ENCODE measurements at regions not wholly inside any gene's neighbourhood (a gene's known extent, or its start where the extent isn't known, plus 50 kb on each side); places are given as distances from the start of the nearest gene placed in this dataset.
A peak's percentile ranks its signal among the peaks of the same experiment; 100 is the strongest.

DNA sequence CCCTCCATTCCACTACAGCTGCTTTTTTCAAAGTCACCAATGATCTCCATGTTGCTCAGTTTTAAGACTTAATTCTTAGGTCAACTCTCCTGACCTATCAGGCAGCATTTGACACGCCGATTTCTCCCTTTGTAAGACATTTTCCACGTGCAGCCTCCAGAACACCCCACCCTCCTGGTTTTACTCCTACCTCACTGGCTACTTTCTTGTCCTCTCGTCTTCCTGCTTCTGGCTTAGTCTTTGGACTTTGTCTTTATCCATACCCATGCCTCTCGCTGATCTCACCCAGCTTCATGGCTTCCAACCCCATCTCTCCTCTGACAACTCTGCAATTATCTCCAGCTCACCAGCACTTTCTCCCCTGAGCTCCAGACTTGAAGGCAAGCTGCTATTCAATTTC, 99.3 kb upstream of the UMPS start:
- DNase-seq = no peak
- Histone ChIP-seq H3K9me3 (ENCODE audit: control insufficient read depth, low read length) (no peaks in the 10 kb centered on the region), H3K27ac (ENCODE audit: insufficient read depth, low read length, poor library complexity, severe bottlenecking) (no peak overlapping the region), H3K27me3 (replicated peaks; ENCODE audit: control insufficient read depth, insufficient read depth, low read length, poor library complexity, severe bottlenecking) (peaks cover 4% of the 10 kb centered on the region), H3K36me3 (ENCODE audit: control insufficient read depth, insufficient read depth, low read length) (no peaks in the 10 kb centered on the region), H3K4me1 (ENCODE audit: control insufficient read depth, insufficient read depth, low read length, poor library complexity, severe bottlenecking) (no peaks in the 10 kb centered on the region), H3K4me3 (ENCODE audit: insufficient read depth, low read depth, low read length, poor library complexity, severe bottlenecking) (no peak overlapping the region)

DNA sequence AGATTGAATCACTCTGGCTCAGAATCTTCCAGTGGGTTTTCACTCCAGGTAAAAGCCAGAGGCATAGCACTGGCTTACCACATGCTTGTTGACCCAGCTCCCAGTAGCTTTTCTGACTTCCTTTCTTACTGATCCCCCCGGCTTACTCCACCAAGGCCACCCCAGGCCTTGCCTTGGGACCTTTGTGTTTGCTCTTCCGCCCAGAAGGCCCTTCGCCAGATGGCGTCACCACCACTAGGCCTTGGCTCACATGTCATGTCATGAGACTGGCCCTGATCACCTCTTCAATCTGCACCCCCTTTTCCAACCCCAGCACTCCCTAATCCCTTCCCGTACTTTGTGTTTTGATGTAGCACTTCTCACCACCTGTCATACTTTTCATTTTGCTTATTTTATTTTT, 98.5 kb upstream of the UMPS start:
- H3K4me3 ChIP-seq (ENCODE audit: insufficient read depth, low read depth, low read length, poor library complexity, severe bottlenecking) = no peak overlapping the region
- H3K4me1 ChIP-seq (ENCODE audit: control insufficient read depth, insufficient read depth, low read length, poor library complexity, severe bottlenecking) = no peaks in the 10 kb centered on the region
- DNase-seq = no peak
- H3K36me3 ChIP-seq (ENCODE audit: control insufficient read depth, insufficient read depth, low read length) = no peaks in the 10 kb centered on the region
- H3K27ac ChIP-seq (ENCODE audit: insufficient read depth, low read length, poor library complexity, severe bottlenecking) = no peak overlapping the region
- no peaks in the 10 kb centered on the region for H3K9me3 ChIP-seq (ENCODE audit: control insufficient read depth, low read length)
- peaks cover 4% of the 10 kb centered on the region for H3K27me3 ChIP-seq (replicated peaks; ENCODE audit: control insufficient read depth, insufficient read depth, low read length, poor library complexity, severe bottlenecking)

DNA sequence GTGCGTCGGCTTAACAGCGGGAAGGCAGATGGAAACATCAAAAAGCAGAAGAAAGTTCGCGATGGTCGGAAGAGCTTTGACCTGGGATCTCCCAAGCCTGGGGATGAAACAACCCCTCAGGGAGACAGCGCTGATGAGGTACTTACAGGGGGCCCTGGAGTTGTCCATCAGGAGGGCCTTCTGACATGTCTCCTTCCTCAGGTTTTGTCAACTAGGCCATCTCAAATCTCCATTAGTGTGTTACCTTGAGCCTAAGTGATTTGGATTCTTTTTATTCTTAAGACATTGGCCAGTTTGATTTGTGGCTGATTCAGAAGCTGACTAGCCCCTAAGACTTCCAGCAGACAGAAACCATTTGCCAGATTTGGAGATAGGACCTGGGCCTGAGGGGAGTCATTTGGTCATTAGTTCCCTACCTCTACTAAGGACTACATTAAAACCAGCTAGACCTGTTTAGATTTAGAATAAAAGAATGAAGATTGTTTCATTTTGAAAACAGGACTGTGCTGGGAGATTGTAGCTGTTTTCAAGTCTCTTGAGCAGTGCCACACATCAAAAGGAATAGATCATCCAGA, 97.6 kb upstream of the UMPS start:
- Histone ChIP-seq H3K27me3 (replicated peaks; ENCODE audit: control insufficient read depth, insufficient read depth, low read length, poor library complexity, severe bottlenecking) (peaks cover 4% of the 10 kb centered on the region), H3K27ac (ENCODE audit: insufficient read depth, low read length, poor library complexity, severe bottlenecking) (no peak overlapping the region), H3K36me3 (ENCODE audit: control insufficient read depth, insufficient read depth, low read length) (no peaks in the 10 kb centered on the region), H3K9me3 (ENCODE audit: control insufficient read depth, low read length) (no peaks in the 10 kb centered on the region), H3K4me3 (ENCODE audit: insufficient read depth, low read depth, low read length, poor library complexity, severe bottlenecking) (no peak overlapping the region), H3K4me1 (ENCODE audit: control insufficient read depth, insufficient read depth, low read length, poor library complexity, severe bottlenecking) (no peaks in the 10 kb centered on the region)
- no peak for DNase-seq

DNA sequence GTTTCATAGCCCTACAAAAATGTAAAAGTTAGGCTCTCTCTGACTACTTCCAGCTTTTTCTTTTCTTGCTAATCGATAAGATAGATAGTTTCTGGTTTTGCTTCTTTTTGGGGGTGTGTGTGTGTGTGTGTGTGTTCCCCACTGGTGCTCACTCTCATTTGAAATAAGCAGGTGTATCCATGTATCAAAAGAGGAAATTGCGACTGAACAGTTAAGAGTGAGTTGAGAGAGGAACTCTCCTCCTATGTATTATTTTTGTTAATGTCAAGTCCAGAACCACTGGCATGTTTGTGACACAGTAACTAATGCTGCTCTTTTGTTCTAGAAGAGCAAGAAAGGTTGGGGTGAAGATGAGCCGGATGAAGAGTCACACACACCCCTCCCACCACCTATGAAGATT, 96.7 kb upstream of the UMPS start:
- Histone ChIP-seq H3K27ac (ENCODE audit: insufficient read depth, low read length, poor library complexity, severe bottlenecking) (no peak overlapping the region), H3K27me3 (replicated peaks; ENCODE audit: control insufficient read depth, insufficient read depth, low read length, poor library complexity, severe bottlenecking) (peaks cover 4% of the 10 kb centered on the region), H3K9me3 (ENCODE audit: control insufficient read depth, low read length) (no peaks in the 10 kb centered on the region), H3K4me3 (ENCODE audit: insufficient read depth, low read depth, low read length, poor library complexity, severe bottlenecking) (no peak overlapping the region), H3K4me1 (ENCODE audit: control insufficient read depth, insufficient read depth, low read length, poor library complexity, severe bottlenecking) (no peaks in the 10 kb centered on the region), H3K36me3 (ENCODE audit: control insufficient read depth, insufficient read depth, low read length) (no peaks in the 10 kb centered on the region)
- DNase-seq = no peak

DNA sequence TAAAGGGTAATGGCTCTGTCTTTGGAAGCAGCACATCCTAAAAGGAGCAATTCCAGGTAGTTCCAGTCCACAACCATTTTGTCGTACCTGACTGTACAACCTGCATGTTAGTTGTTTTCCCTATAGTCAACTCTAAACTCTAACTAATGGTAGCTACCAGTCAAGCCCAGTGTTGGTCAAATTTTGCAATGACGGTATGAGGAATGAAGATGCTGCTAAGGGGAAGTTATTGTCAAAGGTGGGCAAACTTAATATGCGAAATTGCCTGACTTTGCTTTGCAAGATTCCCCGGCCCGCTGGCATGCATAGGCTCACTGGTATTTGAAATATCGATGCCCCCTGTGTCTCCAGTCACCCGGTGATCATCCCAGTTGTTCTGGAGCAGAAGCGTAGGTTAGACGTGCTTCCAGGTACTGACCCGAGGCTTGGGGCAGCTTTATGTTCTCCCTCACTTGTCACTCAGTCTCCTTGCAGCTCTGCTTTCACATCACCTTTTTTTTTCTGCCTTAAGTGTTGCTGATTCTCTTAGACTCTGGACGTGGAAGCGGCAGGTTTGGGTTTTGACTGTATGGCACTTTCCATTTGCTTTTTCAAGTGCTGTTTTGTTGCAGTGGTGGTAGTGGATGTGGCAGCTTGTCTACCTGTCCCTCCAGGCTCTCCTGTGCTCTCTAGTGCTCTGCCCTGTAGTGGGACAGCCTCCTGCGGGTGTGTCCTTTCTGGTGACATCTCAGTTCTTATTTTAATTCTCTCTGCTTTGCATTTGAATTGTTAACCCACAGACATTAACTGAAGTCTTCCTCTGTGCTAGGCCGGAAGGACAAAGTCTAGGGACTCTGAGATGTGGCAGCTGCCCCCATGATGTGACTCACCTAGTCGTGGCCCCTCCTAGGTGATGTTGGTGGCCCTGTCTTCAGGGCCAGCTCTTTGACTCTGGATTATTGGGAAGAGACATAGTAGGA, 95.8 kb upstream of the UMPS start:
- H3K27me3 ChIP-seq (replicated peaks; ENCODE audit: control insufficient read depth, insufficient read depth, low read length, poor library complexity, severe bottlenecking) = peaks cover 4% of the 10 kb centered on the region
- no peak overlapping the region for H3K27ac ChIP-seq (ENCODE audit: insufficient read depth, low read length, poor library complexity, severe bottlenecking)
- no peaks in the 10 kb centered on the region for H3K9me3 ChIP-seq (ENCODE audit: control insufficient read depth, low read length)
- DNase-seq = no peak
- H3K4me3 ChIP-seq (ENCODE audit: insufficient read depth, low read depth, low read length, poor library complexity, severe bottlenecking) = no peak overlapping the region
- H3K36me3 ChIP-seq (ENCODE audit: control insufficient read depth, insufficient read depth, low read length) = no peaks in the 10 kb centered on the region
- H3K4me1 ChIP-seq (ENCODE audit: control insufficient read depth, insufficient read depth, low read length, poor library complexity, severe bottlenecking) = no peaks in the 10 kb centered on the region

DNA sequence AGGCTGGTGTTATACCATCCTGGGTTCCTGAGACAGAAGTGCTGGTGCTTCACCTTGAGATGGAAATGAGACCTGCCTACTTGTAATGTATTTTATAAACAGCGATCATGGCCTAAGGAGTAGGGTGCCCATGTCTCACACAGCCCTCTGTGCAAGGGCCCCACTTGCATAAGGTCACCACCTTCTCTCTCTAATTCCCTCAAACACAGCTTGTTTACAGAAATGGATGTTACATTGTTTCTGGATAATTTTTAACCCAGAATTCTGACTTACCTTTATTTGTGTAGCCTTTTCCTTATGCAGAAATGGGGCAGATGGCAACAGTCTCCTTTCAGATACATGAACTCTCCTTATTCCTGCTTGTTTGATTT, 95.1 kb upstream of the UMPS start:
- Histone ChIP-seq H3K4me1 (ENCODE audit: control insufficient read depth, insufficient read depth, low read length, poor library complexity, severe bottlenecking) (no peaks in the 10 kb centered on the region), H3K4me3 (ENCODE audit: insufficient read depth, low read depth, low read length, poor library complexity, severe bottlenecking) (no peak overlapping the region)
- DNase-seq = no peak

DNA sequence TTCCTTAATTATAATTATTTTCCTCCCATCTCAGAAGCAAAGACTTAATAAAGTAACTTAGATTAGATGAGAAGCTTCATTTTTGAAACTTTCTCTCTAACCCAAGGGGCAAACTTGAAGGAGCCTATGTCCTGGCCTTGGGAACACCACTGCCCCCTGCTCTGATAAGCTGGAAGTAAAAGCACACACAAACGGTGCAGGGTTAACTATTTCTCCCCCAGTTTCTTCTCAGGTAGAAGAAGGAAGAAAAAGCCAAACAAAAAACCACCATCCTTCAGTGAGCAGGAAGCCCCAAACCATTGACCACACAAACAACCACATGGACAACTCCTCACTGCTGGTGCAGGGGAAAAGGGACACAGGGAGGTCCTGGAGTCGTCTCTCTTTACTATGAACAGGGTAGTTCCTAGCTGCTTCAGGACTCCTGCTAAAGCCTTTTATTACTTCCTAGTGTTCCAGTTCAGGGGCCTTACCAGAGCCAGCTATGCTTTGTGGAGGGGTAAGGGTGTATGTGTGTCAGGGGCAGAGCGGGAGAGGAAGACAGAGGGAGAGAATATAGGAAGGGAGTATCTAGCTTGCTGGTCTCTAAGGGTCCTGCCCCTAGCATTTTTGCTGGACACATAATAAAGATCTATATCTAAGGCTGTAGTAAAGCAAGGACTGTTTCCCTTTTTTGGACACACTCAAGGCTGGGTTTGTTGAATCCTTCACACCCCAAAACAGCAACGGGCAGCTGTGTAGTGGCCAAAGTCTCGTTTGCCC, 94.0 kb upstream of the UMPS start:
- no peak overlapping the region for H3K4me3 ChIP-seq (ENCODE audit: insufficient read depth, low read depth, low read length, poor library complexity, severe bottlenecking)
- peaks cover 4% of the 10 kb centered on the region for H3K27me3 ChIP-seq (replicated peaks; ENCODE audit: control insufficient read depth, insufficient read depth, low read length, poor library complexity, severe bottlenecking)
- H3K27ac ChIP-seq (ENCODE audit: insufficient read depth, low read length, poor library complexity, severe bottlenecking) = no peak overlapping the region
- no peaks in the 10 kb centered on the region for H3K36me3 ChIP-seq (ENCODE audit: control insufficient read depth, insufficient read depth, low read length)
- no peaks in the 10 kb centered on the region for H3K9me3 ChIP-seq (ENCODE audit: control insufficient read depth, low read length)
- no peak for DNase-seq
- H3K4me1 ChIP-seq (ENCODE audit: control insufficient read depth, insufficient read depth, low read length, poor library complexity, severe bottlenecking) = no peaks in the 10 kb centered on the region

More for the DNA sequence above, 95.1 kb upstream of the UMPS start:
- Histone ChIP-seq H3K27me3 (replicated peaks; ENCODE audit: control insufficient read depth, insufficient read depth, low read length, poor library complexity, severe bottlenecking) (peaks cover 4% of the 10 kb centered on the region), H3K27ac (ENCODE audit: insufficient read depth, low read length, poor library complexity, severe bottlenecking) (no peak overlapping the region), H3K9me3 (ENCODE audit: control insufficient read depth, low read length) (no peaks in the 10 kb centered on the region), H3K36me3 (ENCODE audit: control insufficient read depth, insufficient read depth, low read length) (no peaks in the 10 kb centered on the region)

DNA sequence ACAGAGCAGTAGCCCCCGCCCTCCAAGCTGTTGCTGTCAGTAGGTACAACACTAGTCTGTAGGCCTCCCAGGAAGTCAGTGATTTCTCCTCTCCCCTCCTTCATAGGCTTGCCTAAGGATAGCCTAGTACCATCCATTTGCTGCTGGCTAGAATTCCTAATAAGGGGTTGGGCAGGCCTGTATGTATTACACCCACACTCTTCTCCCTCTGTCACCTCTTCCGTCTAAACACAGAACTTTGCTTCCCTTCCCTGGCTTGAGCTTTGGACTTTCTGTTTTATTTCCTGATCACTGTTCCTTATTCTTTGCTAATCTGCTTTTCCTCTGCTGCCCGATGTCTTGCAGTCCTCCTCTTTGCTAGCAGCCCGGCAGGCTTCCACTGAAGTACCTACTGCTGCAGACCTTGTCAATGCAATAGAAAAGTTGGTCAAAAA, 93.4 kb upstream of the UMPS start:
- peaks cover 4% of the 10 kb centered on the region for H3K27me3 ChIP-seq (replicated peaks; ENCODE audit: control insufficient read depth, insufficient read depth, low read length, poor library complexity, severe bottlenecking)
- no peaks in the 10 kb centered on the region for H3K4me1 ChIP-seq (ENCODE audit: control insufficient read depth, insufficient read depth, low read length, poor library complexity, severe bottlenecking)
- no peak overlapping the region for H3K4me3 ChIP-seq (ENCODE audit: insufficient read depth, low read depth, low read length, poor library complexity, severe bottlenecking)
- no peaks in the 10 kb centered on the region for H3K36me3 ChIP-seq (ENCODE audit: control insufficient read depth, insufficient read depth, low read length)
- no peak overlapping the region for H3K27ac ChIP-seq (ENCODE audit: insufficient read depth, low read length, poor library complexity, severe bottlenecking)
- no peaks in the 10 kb centered on the region for H3K9me3 ChIP-seq (ENCODE audit: control insufficient read depth, low read length)
- DNase-seq = no peak

DNA sequence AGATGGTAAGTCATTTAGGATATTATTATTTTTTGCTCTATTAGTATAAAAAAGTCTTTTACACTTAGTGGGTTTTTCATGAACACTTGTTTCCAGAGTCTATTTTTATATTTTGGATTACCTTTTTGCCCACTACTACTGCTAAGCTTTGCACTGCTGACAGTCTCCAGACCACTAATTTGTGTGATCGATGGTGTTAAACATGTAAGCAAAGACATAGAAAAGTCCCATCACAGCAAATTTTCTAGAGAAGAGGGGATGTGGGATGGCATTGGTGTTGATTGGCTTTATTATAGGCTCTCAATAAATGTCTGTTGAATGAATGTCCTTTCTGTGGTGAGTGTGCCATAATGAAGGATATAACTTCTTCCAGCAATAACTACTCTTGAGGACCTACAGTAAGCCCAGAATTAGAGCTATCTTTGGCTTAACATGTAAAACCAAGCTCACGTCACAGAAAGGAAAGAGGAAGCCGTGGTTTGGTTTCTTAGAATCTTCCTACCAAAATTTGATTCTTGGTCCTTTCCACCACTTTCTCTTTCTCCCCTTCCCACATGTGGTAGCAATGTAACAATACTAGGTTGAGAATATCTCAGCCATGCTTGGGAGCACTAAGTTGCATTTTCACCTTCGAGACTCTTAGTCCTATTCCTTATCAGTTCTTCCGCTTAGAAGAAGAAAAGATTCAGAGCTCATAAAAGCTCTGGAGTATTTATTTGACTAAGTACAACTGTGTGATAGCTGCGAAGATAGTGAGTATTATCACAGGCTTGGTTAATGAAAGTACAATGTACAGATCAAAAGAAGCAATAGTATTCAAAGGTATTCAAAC, 90.6 kb upstream of the UMPS start:
- Histone ChIP-seq H3K4me1 (ENCODE audit: control insufficient read depth, insufficient read depth, low read length, poor library complexity, severe bottlenecking) (no peaks in the 10 kb centered on the region), H3K4me3 (ENCODE audit: insufficient read depth, low read depth, low read length, poor library complexity, severe bottlenecking) (peak overlapping the region; percentile 8), H3K27me3 (replicated peaks; ENCODE audit: control insufficient read depth, insufficient read depth, low read length, poor library complexity, severe bottlenecking) (no peaks in the 10 kb centered on the region), H3K27ac (ENCODE audit: insufficient read depth, low read length, poor library complexity, severe bottlenecking) (no peak overlapping the region), H3K36me3 (ENCODE audit: control insufficient read depth, insufficient read depth, low read length) (no peaks in the 10 kb centered on the region), H3K9me3 (ENCODE audit: control insufficient read depth, low read length) (no peaks in the 10 kb centered on the region)
- DNase-seq = no peak

Measured in effector memory CD4-positive, alpha-beta T cell (primary cell).